Mesothelial cell of epicardium (in vitro differentiated cells): ENCODE measurements at regions not wholly inside any gene's neighbourhood (a gene's known extent, or its start where the extent isn't known, plus 50 kb on each side); places are given as distances from the start of the nearest gene placed in this dataset.

Experiments
- DNase-seq, 2 experiments: peaks; one replicate each; pipeline ENCODE4 v3.0.0; 2021; ENCODE audit warnings: low spot score in 2 of 2; ENCODE audit not compliant: unreplicated experiment in 2 of 2
- H3K27ac Mint-ChIP-seq: 2 replicates; pipeline ENCODE4 v1.8.0; 2021; ENCODE audit warnings: mixed read lengths
- H3K27me3 Mint-ChIP-seq: 2 replicates; pipeline ENCODE4 v1.8.0; 2021; ENCODE audit warnings: low read depth, mixed read lengths
- H3K36me3 Mint-ChIP-seq: 2 replicates; pipeline ENCODE4 v1.8.0; 2021; ENCODE audit warnings: mixed read lengths
- H3K4me1 Mint-ChIP-seq: 2 replicates; pipeline ENCODE4 v1.8.0; 2021; ENCODE audit warnings: mixed read lengths
- H3K4me3 Mint-ChIP-seq: 2 replicates; pipeline ENCODE4 v1.8.0; 2021; ENCODE audit warnings: mild to moderate bottlenecking, moderate library complexity, mixed read lengths
- H3K9me3 Mint-ChIP-seq: 2 replicates; pipeline ENCODE4 v1.8.0; 2021; ENCODE audit warnings: mixed read lengths
- TF ChIP-seq, protein P1 (sequence below): fragments of 200-600 bp; sonication (generic); IDR thresholded peaks from one replicate; pipeline ENCODE4 v1.5.0; 2021; ENCODE audit warnings: antibody characterized with exemption; ENCODE audit not compliant: unreplicated experiment

DNA sequence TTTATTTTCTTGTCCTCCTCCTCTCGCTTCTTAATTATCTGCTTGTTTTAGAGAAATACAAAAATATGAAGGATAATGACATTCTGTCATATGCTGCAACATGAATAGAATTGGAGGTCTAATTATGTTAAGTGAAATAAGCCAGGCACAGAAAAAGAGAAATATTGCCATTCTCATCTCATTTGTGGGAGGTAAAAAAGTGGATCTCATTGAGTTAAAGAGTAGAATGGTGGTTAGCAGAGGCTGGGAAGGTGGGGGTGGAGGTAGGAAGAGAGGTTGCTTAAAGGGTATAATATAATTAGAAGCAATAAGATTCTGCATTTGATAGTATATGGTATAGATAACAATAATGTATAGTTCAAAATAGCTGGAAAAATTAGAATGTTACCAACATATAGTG, 231.3 kb downstream of the JRKL start:
- H3K27me3 Mint-ChIP-seq = peaks cover 13% of the 10 kb centered on the region
- DNase-seq = no peak
- H3K4me3 Mint-ChIP-seq = no peak overlapping the region
- no peaks in the 10 kb centered on the region for H3K36me3 Mint-ChIP-seq
- TF ChIP-seq, protein P1, sequence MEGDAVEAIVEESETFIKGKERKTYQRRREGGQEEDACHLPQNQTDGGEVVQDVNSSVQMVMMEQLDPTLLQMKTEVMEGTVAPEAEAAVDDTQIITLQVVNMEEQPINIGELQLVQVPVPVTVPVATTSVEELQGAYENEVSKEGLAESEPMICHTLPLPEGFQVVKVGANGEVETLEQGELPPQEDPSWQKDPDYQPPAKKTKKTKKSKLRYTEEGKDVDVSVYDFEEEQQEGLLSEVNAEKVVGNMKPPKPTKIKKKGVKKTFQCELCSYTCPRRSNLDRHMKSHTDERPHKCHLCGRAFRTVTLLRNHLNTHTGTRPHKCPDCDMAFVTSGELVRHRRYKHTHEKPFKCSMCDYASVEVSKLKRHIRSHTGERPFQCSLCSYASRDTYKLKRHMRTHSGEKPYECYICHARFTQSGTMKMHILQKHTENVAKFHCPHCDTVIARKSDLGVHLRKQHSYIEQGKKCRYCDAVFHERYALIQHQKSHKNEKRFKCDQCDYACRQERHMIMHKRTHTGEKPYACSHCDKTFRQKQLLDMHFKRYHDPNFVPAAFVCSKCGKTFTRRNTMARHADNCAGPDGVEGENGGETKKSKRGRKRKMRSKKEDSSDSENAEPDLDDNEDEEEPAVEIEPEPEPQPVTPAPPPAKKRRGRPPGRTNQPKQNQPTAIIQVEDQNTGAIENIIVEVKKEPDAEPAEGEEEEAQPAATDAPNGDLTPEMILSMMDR = no peak
- peaks cover 10% of the 10 kb centered on the region for H3K4me1 Mint-ChIP-seq
- H3K9me3 Mint-ChIP-seq = peaks cover 9% of the 10 kb centered on the region
- H3K27ac Mint-ChIP-seq = no peak overlapping the region

GRCh38 chr11:96622026-96622634, 232.3 kb downstream of the JRKL start:
- no peak for DNase-seq
- H3K27ac Mint-ChIP-seq = no peak overlapping the region
- peaks cover 6% of the 10 kb centered on the region for H3K27me3 Mint-ChIP-seq
- no peaks in the 10 kb centered on the region for H3K36me3 Mint-ChIP-seq
- peaks cover 10% of the 10 kb centered on the region for H3K4me1 Mint-ChIP-seq
- peaks cover 19% of the 10 kb centered on the region for H3K9me3 Mint-ChIP-seq
- H3K4me3 Mint-ChIP-seq = no peak overlapping the region
- TF ChIP-seq, protein P1 = no peak

DNA sequence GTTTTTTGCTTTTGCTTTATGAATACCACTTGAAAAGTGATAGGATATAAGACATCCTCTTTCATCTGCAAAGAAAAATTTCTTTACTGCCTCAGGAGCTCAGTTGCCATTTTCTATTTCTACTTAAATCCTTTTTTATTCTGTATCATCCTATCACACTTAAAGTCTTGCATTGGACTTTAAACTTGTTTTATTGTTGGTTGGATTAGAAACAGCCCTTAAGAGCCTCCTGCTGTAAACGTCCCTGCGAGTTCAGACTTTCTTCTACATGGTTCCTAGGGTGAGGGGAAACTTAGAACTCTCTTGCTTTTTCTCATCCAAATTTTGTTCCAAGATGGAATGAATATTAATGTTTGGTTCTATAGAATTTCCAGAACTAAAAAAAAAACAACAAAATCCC, 234.3 kb downstream of the JRKL start:
- TF ChIP-seq, protein P1 = no peak
- H3K4me3 Mint-ChIP-seq = no peak overlapping the region

GRCh38 chr11:96627376-96627775, 237.6 kb downstream of the JRKL start:
- Mint-ChIP-seq H3K4me1 (no peaks in the 10 kb centered on the region), H3K4me3 (no peak overlapping the region), H3K9me3 (peaks cover 27% of the 10 kb centered on the region), H3K36me3 (no peaks in the 10 kb centered on the region), H3K27me3 (peaks cover 3% of the 10 kb centered on the region), H3K27ac (no peak overlapping the region)
- no peak for DNase-seq
- TF ChIP-seq, protein P1 = no peak

More for the DNA sequence above, 234.3 kb downstream of the JRKL start:
- peaks cover 10% of the 10 kb centered on the region for H3K4me1 Mint-ChIP-seq
- peaks cover 27% of the 10 kb centered on the region for H3K9me3 Mint-ChIP-seq
- H3K36me3 Mint-ChIP-seq = no peaks in the 10 kb centered on the region
- H3K27ac Mint-ChIP-seq = no peak overlapping the region
- no peak for DNase-seq
- H3K27me3 Mint-ChIP-seq = no peaks in the 10 kb centered on the region

- DNase-seq = no peak
- Mint-ChIP-seq H3K27ac (no peak overlapping the region), H3K27me3 (peaks cover 3% of the 10 kb centered on the region), H3K4me3 (no peak overlapping the region), H3K36me3 (no peaks in the 10 kb centered on the region), H3K4me1 (no peaks in the 10 kb centered on the region), H3K9me3 (peaks cover 5% of the 10 kb centered on the region)
- TF ChIP-seq, protein P1 = no peak
Observed at GRCh38 chr11:96635655-96636054, 245.8 kb downstream of the JRKL start.

DNA sequence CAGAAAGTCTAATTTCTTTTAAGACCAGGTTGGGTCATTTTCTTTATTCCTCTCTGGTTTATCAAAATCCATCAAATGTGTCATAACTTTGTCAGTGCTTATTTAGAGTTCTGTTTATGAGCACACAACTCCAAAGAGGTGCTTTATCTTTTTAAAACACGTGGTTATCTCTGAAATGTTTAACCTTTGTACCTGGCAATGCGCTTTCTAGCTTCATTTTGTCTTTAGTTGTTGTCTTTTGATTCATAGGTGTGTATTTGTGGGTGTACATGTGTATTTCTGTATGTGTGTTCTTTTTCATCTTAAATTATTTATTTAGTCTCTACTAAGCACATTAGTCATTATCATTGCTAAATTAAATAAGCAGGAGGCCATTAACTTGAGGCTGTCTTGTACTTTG, 251.4 kb downstream of the JRKL start:
- no peaks in the 10 kb centered on the region for H3K36me3 Mint-ChIP-seq
- no peak overlapping the region for H3K4me3 Mint-ChIP-seq
- H3K4me1 Mint-ChIP-seq = peaks cover 10% of the 10 kb centered on the region
- TF ChIP-seq, protein P1 = no peak
- no peak overlapping the region for H3K27ac Mint-ChIP-seq
- DNase-seq = no peak
- peaks cover 2% of the 10 kb centered on the region for H3K27me3 Mint-ChIP-seq
- peaks cover 5% of the 10 kb centered on the region for H3K9me3 Mint-ChIP-seq
